SK-N-SH (cell line): ENCODE measurements at regions not wholly inside any gene's neighbourhood (a gene's known extent, or its start where the extent isn't known, plus 50 kb on each side); places are given as distances from the start of the nearest gene placed in this dataset.

Experiments
- CTCF ChIA-PET: fragments of 300-600, 350-600 bp; formaldehyde crosslinking; extraction: SDS; loops from one replicate; lab custom pipeline; 2021; lab: Yijun Ruan, JAX
- POLR2A ChIA-PET: fragments of 350-600 bp; sonication (Branson Sonifier 250); formaldehyde crosslinking; extraction: SDS; loops from one replicate; lab custom pipeline; 2020; ENCODE audit warnings: antibody characterized with exemption, inconsistent platforms; lab: Yijun Ruan, JAX
- DNase-seq: peaks from one replicate; pipeline ENCODE4 v3.0.0; 2012
- H2AFZ ChIP-seq: fragments of 200-600 bp; sonication (generic); 2 replicates; pipeline ENCODE4 v1.8.1; 2016; ENCODE audit warnings: antibody characterized with exemption, mild to moderate bottlenecking, low read depth
- H3F3A ChIP-seq: fragments of 200-600 bp; sonication (generic); replicated peaks from 2 replicates; pipeline ENCODE3; 2016; ENCODE audit warnings: antibody characterized with exemption, mild to moderate bottlenecking; ENCODE audit not compliant: insufficient read depth
- H3K27ac ChIP-seq, 2 experiments: fragments of 200-500 bp in 1 of 2; fragments of 200-600 bp in 1 of 2; sonication (Bioruptor generic) in 1 of 2; sonication (generic), shearing (Covaris generic) in 1 of 2; 2 replicates each; pipeline versions ENCODE4 v1.5.1 to v1.6.1; 2014 to 2016; ENCODE audit warnings: low read depth in 2 of 2, inconsistent platforms in 1 of 2, low read length in 1 of 2, mild to moderate bottlenecking in 1 of 2, mixed read lengths in 1 of 2
- H3K27me3 ChIP-seq: fragments of 200-600 bp; sonication (generic), shearing (Covaris generic); 2 replicates; pipeline ENCODE4 v1.6.1; 2016; ENCODE audit warnings: mixed run types; ENCODE audit not compliant: insufficient read depth
- H3K36me3 ChIP-seq, 2 experiments: fragments of 200-500 bp in 1 of 2; fragments of 200-600 bp in 1 of 2; sonication (Bioruptor generic) in 1 of 2; sonication (generic) in 1 of 2; replicated peaks in 1 of 2; 2 replicates each; pipeline versions ENCODE3 to v1.5.1; 2014 to 2016; ENCODE audit warnings: low read length in 1 of 2, mild to moderate bottlenecking in 1 of 2; ENCODE audit not compliant: insufficient read depth in 2 of 2, control insufficient read depth in 1 of 2
- H3K4me1 ChIP-seq, 2 experiments: fragments of 200-500 bp in 1 of 2; fragments of 200-600 bp in 1 of 2; sonication (Bioruptor generic) in 1 of 2; sonication (generic), shearing (Covaris generic) in 1 of 2; 2 replicates each; pipeline versions ENCODE4 v1.5.1 to v1.6.1; 2014 to 2016; ENCODE audit warnings: low read depth in 1 of 2, low read length in 1 of 2, mixed run types in 1 of 2; ENCODE audit not compliant: insufficient read depth in 2 of 2, control insufficient read depth in 1 of 2
- H3K4me2 ChIP-seq: fragments of 200-600 bp; sonication (generic), shearing (Covaris generic); 2 replicates; pipeline ENCODE4 v1.6.1; 2017; ENCODE audit warnings: mixed run types
- H3K4me3 ChIP-seq, 2 experiments: fragments of 200-500 bp in 1 of 2; fragments of 200-600 bp in 1 of 2; sonication (Bioruptor generic) in 1 of 2; sonication (generic), shearing (Covaris generic) in 1 of 2; 2 replicates each; pipeline versions ENCODE4 v1.5.1 to v1.8.1; 2014 to 2016; ENCODE audit warnings: low read depth in 2 of 2, inconsistent platforms in 1 of 2, low read length in 1 of 2, mild to moderate bottlenecking in 1 of 2, mixed read lengths in 1 of 2, moderate library complexity in 1 of 2
- H3K79me2 ChIP-seq: fragments of 200-600 bp; sonication (generic); 2 replicates; pipeline ENCODE4 v1.8.1; 2017; ENCODE audit warnings: mild to moderate bottlenecking; ENCODE audit not compliant: insufficient read depth
- H3K9ac ChIP-seq: fragments of 200-600 bp; sonication (generic); 2 replicates; pipeline ENCODE4 v1.6.1; 2017; ENCODE audit warnings: mixed run types
- H3K9me2 ChIP-seq: fragments of 200-600 bp; sonication (generic); 2 replicates; pipeline ENCODE4 v1.6.1; 2017; ENCODE audit warnings: mixed run types
- H3K9me3 ChIP-seq: fragments of 200-600 bp; sonication (generic); 2 replicates; pipeline ENCODE4 v1.6.1; 2017; ENCODE audit warnings: mixed run types, mild to moderate bottlenecking, moderate library complexity
- H4K20me1 ChIP-seq: fragments of 200-600 bp; sonication (generic); 2 replicates; pipeline ENCODE4 v1.6.1; 2017; ENCODE audit warnings: mild to moderate bottlenecking, mixed run types; ENCODE audit not compliant: insufficient read depth
- CHD2 ChIP-seq: fragments of 150-350 bp; IDR thresholded peaks from 2 replicates; pipeline ENCODE4 v1.6.1; 2018; ENCODE audit warnings: low read length; ENCODE audit not compliant: partially characterized antibody
- EZH2phosphoT487 ChIP-seq: fragments of 200-600 bp; sonication (generic); IDR thresholded peaks from 2 replicates; pipeline ENCODE4 v1.6.1; 2017; ENCODE audit warnings: low read depth, mixed run types, mild to moderate bottlenecking, antibody characterized with exemption, moderate library complexity, borderline replicate concordance
- FOXM1 ChIP-seq: IDR thresholded peaks from 2 replicates; pipeline ENCODE4 v1.4.0; 2012; ENCODE audit warnings: low read depth, mild to moderate bottlenecking
- GABPA ChIP-seq: IDR thresholded peaks from 2 replicates; pipeline ENCODE4 v1.4.0; 2012; ENCODE audit warnings: low read depth, mild to moderate bottlenecking
- MXI1 ChIP-seq: IDR thresholded peaks from 2 replicates; pipeline ENCODE4 v1.6.1; 2012; ENCODE audit warnings: mild to moderate bottlenecking, low read depth, low read length, improper control_type of control experiment
- NFIC ChIP-seq: IDR thresholded peaks from 2 replicates; pipeline ENCODE4 v1.4.0; 2012; ENCODE audit warnings: borderline replicate concordance
- NRF1 ChIP-seq: IDR thresholded peaks from 2 replicates; pipeline ENCODE4 v1.6.1; 2012; ENCODE audit warnings: low read depth, mild to moderate bottlenecking, low read length
- RAD21 ChIP-seq: IDR thresholded peaks from 2 replicates; pipeline ENCODE4 v1.6.1; 2012; ENCODE audit warnings: mild to moderate bottlenecking, low read length
- RXRA ChIP-seq: IDR thresholded peaks from 2 replicates; pipeline ENCODE4 v1.4.0; 2012; ENCODE audit warnings: low read depth, mild to moderate bottlenecking, borderline replicate concordance
- SIN3A ChIP-seq: IDR thresholded peaks from 2 replicates; pipeline ENCODE4 v1.6.1; 2012; ENCODE audit warnings: low read depth, mild to moderate bottlenecking, low read length, moderate library complexity, borderline replicate concordance
- TCF12 ChIP-seq: IDR thresholded peaks from 2 replicates; pipeline ENCODE4 v1.4.0; 2012
- YY1 ChIP-seq: IDR thresholded peaks from 2 replicates; pipeline ENCODE4 v1.4.0; 2012; ENCODE audit warnings: low read depth, mild to moderate bottlenecking
- WGBS: methylation state at CpG from one replicate; pipeline ENCODE4 v1.1.6; 2017; ENCODE audit warnings: low lambda C conversion rate; 5-methylcytosine and 5-hydroxymethylcytosine counted together
- TF ChIP-seq, protein P1 (sequence below): fragments of 150-350 bp; IDR thresholded peaks from 2 replicates; pipeline ENCODE4 v1.6.1; 2016; ENCODE audit warnings: mild to moderate bottlenecking, low read depth, low read length
- TF ChIP-seq, protein P2 (sequence below): IDR thresholded peaks from 2 replicates; pipeline ENCODE4 v1.4.0; 2012; ENCODE audit warnings: low read depth, borderline replicate concordance
- TF ChIP-seq, protein P3 (sequence below): IDR thresholded peaks from 2 replicates; pipeline ENCODE4; 2012

DNA sequence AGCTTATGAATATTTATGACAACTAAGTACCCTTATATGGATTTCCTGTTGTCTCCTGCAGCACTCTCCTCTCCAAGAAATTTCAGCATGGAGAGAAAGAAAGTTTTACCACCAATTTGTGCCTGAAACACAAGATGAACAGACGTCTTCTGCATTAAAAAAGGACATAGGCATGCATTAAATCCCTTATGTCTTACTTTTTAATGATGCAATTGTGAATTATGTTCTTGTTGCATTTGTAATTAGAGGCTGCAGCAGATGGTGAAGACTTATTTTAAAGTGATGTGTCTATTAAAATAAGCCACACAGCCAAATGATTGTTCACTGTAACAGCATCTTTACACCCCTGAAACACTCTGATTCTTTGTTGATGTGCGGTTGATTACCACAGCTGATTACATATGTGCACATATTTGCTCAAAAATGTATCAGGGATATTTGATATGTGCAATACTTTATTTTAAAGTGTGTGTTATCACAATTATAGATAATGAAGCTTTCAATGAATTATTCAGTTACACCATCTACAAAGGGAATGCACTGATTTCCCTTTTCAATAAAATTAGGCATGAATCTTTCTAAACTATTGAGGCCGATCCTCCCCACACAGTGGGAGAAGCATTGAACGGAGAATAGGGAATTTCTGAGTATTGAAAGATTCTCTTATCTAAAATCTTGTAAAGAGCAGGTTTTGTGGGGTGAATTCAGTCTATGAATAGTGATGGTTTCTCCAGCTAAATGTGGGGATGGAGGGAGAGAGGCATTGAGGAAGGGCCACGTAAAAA, 585.1 kb downstream of the SLC4A3 start:
- H3K36me3 ChIP-seq: no peaks in the 10 kb centered on the region
- no peaks in the 10 kb centered on the region for H4K20me1 ChIP-seq
- no peaks in the 10 kb centered on the region for H3K9me3 ChIP-seq
- TF ChIP-seq MXI1: no peak
- TF ChIP-seq RXRA: no peak
- TF ChIP-seq YY1: no peak
- no peak for TF ChIP-seq TCF12
- no peaks in the 10 kb centered on the region; a peak in 1 of 4 replicates for H3K4me1 ChIP-seq
- H3K79me2 ChIP-seq: no peaks in the 10 kb centered on the region
- no peak overlapping the region for H3K4me2 ChIP-seq
- H3K9ac ChIP-seq: no peak overlapping the region
- H3K27me3 ChIP-seq: no peaks in the 10 kb centered on the region
- H3K4me3 ChIP-seq: no peak overlapping the region
- no peaks in the 10 kb centered on the region for H3K9me2 ChIP-seq
- no peak overlapping the region for H3K27ac ChIP-seq
- DNase-seq: no peak
- POLR2A ChIA-PET: no interaction called here
- H2AFZ ChIP-seq: no peak overlapping the region
- CTCF ChIA-PET: no interaction called here
- WGBS: 72% methylated on average over 5 of the region's 5 CpGs
- H3F3A ChIP-seq: no peaks in the 10 kb centered on the region

DNA sequence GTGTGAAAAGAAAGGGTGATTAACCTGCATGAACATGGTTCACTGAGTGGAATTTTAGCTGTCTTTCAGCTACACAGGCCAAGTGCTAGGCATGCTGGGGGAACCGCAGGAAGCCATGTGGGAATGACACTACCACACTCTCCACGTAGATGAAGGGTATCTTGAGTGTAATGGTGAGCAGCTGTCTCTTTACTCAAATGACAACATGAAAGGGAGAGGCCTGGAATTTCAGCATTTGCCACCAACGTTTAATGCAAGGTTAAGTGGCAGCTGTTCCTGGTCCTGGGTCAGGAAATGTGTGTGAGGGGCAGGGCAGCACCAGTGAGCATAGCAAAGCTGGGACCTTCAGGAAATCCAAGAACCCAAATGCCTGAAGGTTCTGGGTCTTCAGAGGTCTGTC, 588.4 kb downstream of the SLC4A3 start:
- CTCF ChIA-PET: no interaction called here
- no peak for DNase-seq
- no peaks in the 10 kb centered on the region for H3F3A ChIP-seq
- TF ChIP-seq GABPA (no peak), SIN3A (no peak), FOXM1 (no peak), NRF1 (no peak), EZH2phosphoT487 (no peak), CHD2 (no peak), RAD21 (no peak), NFIC (no peak)
- TF ChIP-seq, protein P1, sequence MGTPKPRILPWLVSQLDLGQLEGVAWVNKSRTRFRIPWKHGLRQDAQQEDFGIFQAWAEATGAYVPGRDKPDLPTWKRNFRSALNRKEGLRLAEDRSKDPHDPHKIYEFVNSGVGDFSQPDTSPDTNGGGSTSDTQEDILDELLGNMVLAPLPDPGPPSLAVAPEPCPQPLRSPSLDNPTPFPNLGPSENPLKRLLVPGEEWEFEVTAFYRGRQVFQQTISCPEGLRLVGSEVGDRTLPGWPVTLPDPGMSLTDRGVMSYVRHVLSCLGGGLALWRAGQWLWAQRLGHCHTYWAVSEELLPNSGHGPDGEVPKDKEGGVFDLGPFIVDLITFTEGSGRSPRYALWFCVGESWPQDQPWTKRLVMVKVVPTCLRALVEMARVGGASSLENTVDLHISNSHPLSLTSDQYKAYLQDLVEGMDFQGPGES: no peak
- TF ChIP-seq, protein P2, sequence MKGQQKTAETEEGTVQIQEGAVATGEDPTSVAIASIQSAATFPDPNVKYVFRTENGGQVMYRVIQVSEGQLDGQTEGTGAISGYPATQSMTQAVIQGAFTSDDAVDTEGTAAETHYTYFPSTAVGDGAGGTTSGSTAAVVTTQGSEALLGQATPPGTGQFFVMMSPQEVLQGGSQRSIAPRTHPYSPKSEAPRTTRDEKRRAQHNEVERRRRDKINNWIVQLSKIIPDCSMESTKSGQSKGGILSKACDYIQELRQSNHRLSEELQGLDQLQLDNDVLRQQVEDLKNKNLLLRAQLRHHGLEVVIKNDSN: no peak
- TF ChIP-seq, protein P3, sequence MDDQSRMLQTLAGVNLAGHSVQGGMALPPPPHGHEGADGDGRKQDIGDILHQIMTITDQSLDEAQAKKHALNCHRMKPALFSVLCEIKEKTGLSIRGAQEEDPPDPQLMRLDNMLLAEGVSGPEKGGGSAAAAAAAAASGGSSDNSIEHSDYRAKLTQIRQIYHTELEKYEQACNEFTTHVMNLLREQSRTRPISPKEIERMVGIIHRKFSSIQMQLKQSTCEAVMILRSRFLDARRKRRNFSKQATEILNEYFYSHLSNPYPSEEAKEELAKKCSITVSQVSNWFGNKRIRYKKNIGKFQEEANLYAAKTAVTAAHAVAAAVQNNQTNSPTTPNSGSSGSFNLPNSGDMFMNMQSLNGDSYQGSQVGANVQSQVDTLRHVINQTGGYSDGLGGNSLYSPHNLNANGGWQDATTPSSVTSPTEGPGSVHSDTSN: no peak
- TF ChIP-seq, all 33 proteins: peak for 0
- H3K27me3 ChIP-seq: no peaks in the 10 kb centered on the region
- no peak overlapping the region for H3K4me2 ChIP-seq
- H3K79me2 ChIP-seq: no peaks in the 10 kb centered on the region
- POLR2A ChIA-PET: no interaction called here
- H3K4me3 ChIP-seq: no peak overlapping the region
- H2AFZ ChIP-seq: no peak overlapping the region
- no peaks in the 10 kb centered on the region for H3K36me3 ChIP-seq
- H3K4me1 ChIP-seq: no peaks in the 10 kb centered on the region
- H3K9me2 ChIP-seq: no peaks in the 10 kb centered on the region
- no peaks in the 10 kb centered on the region for H3K9me3 ChIP-seq
- no peak overlapping the region for H3K9ac ChIP-seq
- no peaks in the 10 kb centered on the region for H4K20me1 ChIP-seq
- H3K27ac ChIP-seq: no peak overlapping the region
- 65% methylated on average over 3 of the region's 3 CpGs for WGBS
